GM21619 (cell line): ENCODE measurements at regions not wholly inside any gene's neighbourhood (a gene's known extent, or its start where the extent isn't known, plus 50 kb on each side); places are given as distances from the start of the nearest gene placed in this dataset.

Experiments used
- ATAC-seq: cut with Tn5 transposase; IDR thresholded peaks from one replicate; pipeline ENCODE4 v1.9.1; 2021; ENCODE audit not compliant: unreplicated experiment

GRCh38 chr12:77504466-77504865 lies 326.2 kb upstream of the NAV3 start:
- ATAC-seq = no peak

GRCh38 chr12:77500089-77500488 lies 330.6 kb upstream of the NAV3 start:
- ATAC-seq = no peak

GRCh38 chr12:77497647-77498046 lies 333.0 kb upstream of the NAV3 start:
- ATAC-seq = no peak

- ATAC-seq = no peak
Observed at GRCh38 chr12:77496714-77497113, 334.0 kb upstream of the NAV3 start.

- no peak for ATAC-seq
Observed at GRCh38 chr12:77494296-77494695, 336.4 kb upstream of the NAV3 start.

GRCh38 chr12:77493302-77494168 lies 337.2 kb upstream of the NAV3 start:
- ATAC-seq = no peak

- no peak for ATAC-seq
Observed at GRCh38 chr12:77492536-77492935, 338.2 kb upstream of the NAV3 start.

GRCh38 chr12:77489331-77489970 lies 341.2 kb upstream of the NAV3 start:
- ATAC-seq = no peak

GRCh38 chr12:77488041-77488620 lies 342.6 kb upstream of the NAV3 start:
- ATAC-seq = no peak

GRCh38 chr12:77486872-77487271 lies 343.8 kb upstream of the NAV3 start:
- no peak for ATAC-seq

GRCh38 chr12:77485961-77486854 lies 344.5 kb upstream of the NAV3 start:
- no peak for ATAC-seq

- no peak for ATAC-seq
Observed at GRCh38 chr12:77481687-77482086, 349.0 kb upstream of the NAV3 start.

GRCh38 chr12:77477907-77478533 lies 352.7 kb upstream of the NAV3 start:
- ATAC-seq = no peak

- no peak for ATAC-seq
Observed at GRCh38 chr12:77471801-77472200, 358.9 kb upstream of the NAV3 start.

GRCh38 chr12:77469578-77470333 lies 360.9 kb upstream of the NAV3 start:
- ATAC-seq = no peak

- ATAC-seq = no peak
Observed at GRCh38 chr12:77442633-77443032, 377.3 kb upstream of the E2F7 start.

GRCh38 chr12:77439749-77440148 lies 374.4 kb upstream of the E2F7 start:
- ATAC-seq = no peak

- ATAC-seq = no peak
Observed at GRCh38 chr12:77438644-77439043, 373.3 kb upstream of the E2F7 start.

- no peak for ATAC-seq
Observed at GRCh38 chr12:77437206-77437605, 371.8 kb upstream of the E2F7 start.
